GM21737 (cell line): ENCODE measurements at regions not wholly inside any gene's neighbourhood (a gene's known extent, or its start where the extent isn't known, plus 50 kb on each side); places are given as distances from the start of the nearest gene placed in this dataset.

Experiments
- ATAC-seq: cut with Tn5 transposase; IDR thresholded peaks from one replicate; pipeline ENCODE4 v1.9.1; 2021; ENCODE audit warnings: mild to moderate bottlenecking, moderate library complexity; ENCODE audit not compliant: unreplicated experiment

DNA sequence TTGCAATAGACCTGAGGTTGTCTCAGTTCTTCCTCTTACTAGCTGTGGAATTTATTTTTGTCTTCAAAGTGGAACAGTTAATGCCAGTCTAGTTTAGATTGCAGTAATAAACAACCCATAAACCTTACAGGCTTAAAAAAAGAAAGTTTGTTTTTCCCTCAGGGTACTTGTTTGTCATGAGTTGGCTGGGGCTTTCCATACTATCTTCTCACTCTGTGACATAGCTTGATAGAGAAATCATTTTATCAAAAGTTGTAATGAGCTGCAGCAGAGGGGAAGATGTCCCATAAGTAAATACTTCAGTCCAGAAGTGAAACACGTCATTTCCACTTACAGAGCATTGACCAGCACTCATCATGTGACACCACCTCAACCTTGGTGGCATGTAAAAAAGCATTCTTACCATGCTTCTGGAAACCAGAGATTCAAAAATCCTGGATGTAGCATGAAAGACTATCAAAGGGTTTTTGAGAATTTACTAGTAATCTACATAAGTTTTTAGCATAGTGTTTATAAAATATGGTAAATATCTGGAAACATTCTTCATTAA is 62.8 kb upstream of the COL11A1 start:
- ATAC-seq: no peak

GRCh38 chr1:103170609-103171008 is 62.3 kb upstream of the COL11A1 start:
- ATAC-seq: no peak

- no peak for ATAC-seq
Measured at GRCh38 chr1:103162360-103162759, 54.0 kb upstream of the COL11A1 start.

DNA sequence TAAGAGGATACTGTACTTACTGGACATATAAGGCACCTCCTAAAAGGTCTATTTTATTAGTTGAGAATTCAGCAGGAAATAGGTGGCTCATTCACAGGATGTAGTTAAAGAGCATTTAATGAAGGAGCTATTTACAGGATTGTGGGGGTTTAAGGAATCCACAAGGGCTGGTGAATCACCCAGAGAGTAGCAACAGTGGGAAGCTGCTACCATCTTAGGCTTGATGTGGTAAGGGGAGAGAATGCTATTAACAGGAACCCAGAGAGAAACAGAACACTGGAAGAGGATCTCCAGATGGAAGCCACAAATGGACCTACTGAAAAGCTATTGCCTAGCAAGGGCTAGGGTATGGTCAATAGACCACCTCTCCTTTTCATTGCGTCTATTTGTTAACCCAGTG is 52.0 kb upstream of the COL11A1 start:
- no peak for ATAC-seq
